C4-2B (cell line): ENCODE measurements at regions not wholly inside any gene's neighbourhood (a gene's known extent, or its start where the extent isn't known, plus 50 kb on each side); places are given as distances from the start of the nearest gene placed in this dataset.

Experiments used
- CTCF ChIP-seq: fragments of 450-650 bp; conservative IDR thresholded peaks from 2 replicates; pipeline ENCODE4 v1.5.1; 2017; ENCODE audit warnings: mild to moderate bottlenecking
- ZFX ChIP-seq: fragments of 450-650 bp; IDR thresholded peaks from 2 replicates; pipeline ENCODE4 v1.6.1; 2017

- TF ChIP-seq CTCF (no peak), ZFX (no peak)
These were observed 65.7 kb upstream of the DYRK2 start for GRCh38 chr12:67582844-67583243.
